C4-2B (cell line): ENCODE measurements at regions not wholly inside any gene's neighbourhood (a gene's known extent, or its start where the extent isn't known, plus 50 kb on each side); places are given as distances from the start of the nearest gene placed in this dataset.
"Not testable (repeated sequence)": the region's sequence is repeated elsewhere in the genome, so short reads cannot be mapped to it uniquely, and the experiment has no call there.

Experiments
- H3K27ac ChIP-seq: fragments of 450-650 bp; 2 replicates; pipeline ENCODE4 v1.5.1; 2017
- ZFX ChIP-seq: fragments of 450-650 bp; IDR thresholded peaks from 2 replicates; pipeline ENCODE4 v1.6.1; 2017
- TF ChIP-seq, protein P1 (sequence below): fragments of 450-650 bp; conservative IDR thresholded peaks from 2 replicates; pipeline ENCODE4 v1.5.1; 2017; ENCODE audit warnings: mild to moderate bottlenecking

DNA sequence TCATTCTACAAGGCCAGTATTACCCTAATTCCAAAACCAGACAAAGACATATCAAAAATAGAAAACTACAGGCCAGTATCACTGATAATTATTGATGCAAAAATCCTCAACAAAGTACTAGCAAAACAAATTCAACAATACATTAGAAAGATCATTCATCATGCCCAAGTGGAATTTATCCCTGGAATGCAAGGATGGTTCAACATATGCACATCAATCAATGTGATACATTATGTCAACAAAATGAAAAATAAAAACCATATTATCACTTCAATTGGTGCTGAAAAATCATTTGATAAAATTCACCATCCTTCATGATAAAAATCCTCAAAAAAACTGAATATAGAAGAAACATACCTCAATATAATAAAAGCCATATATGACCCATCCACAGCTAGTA lies 115.2 kb upstream of the SLC27A6 start:
- no peak overlapping the region for H3K27ac ChIP-seq
- TF ChIP-seq, protein P1, sequence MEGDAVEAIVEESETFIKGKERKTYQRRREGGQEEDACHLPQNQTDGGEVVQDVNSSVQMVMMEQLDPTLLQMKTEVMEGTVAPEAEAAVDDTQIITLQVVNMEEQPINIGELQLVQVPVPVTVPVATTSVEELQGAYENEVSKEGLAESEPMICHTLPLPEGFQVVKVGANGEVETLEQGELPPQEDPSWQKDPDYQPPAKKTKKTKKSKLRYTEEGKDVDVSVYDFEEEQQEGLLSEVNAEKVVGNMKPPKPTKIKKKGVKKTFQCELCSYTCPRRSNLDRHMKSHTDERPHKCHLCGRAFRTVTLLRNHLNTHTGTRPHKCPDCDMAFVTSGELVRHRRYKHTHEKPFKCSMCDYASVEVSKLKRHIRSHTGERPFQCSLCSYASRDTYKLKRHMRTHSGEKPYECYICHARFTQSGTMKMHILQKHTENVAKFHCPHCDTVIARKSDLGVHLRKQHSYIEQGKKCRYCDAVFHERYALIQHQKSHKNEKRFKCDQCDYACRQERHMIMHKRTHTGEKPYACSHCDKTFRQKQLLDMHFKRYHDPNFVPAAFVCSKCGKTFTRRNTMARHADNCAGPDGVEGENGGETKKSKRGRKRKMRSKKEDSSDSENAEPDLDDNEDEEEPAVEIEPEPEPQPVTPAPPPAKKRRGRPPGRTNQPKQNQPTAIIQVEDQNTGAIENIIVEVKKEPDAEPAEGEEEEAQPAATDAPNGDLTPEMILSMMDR, result no peak
- no peak for TF ChIP-seq ZFX

DNA sequence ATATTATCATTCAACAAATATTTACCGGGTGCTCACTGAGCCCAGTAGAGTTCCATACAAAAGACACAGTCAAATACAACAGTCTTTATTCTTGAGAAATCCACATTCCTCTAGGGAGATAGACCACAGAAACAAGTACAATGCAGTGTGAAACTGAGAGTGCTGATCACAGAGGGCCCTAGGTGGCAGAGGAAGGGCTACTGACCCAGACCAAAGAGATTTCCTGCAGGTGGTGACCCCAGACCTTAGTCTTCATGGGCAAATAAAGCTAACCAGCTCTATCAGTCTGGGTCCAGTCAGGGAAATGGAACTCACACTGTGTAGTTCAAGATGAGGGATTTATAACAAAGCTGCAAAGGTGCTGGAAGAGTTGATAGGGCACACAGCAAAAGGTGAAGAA lies 110.4 kb upstream of the SLC27A6 start:
- TF ChIP-seq, protein P1, result no peak
- no peak for TF ChIP-seq ZFX
- H3K27ac ChIP-seq, result no peak overlapping the region

DNA sequence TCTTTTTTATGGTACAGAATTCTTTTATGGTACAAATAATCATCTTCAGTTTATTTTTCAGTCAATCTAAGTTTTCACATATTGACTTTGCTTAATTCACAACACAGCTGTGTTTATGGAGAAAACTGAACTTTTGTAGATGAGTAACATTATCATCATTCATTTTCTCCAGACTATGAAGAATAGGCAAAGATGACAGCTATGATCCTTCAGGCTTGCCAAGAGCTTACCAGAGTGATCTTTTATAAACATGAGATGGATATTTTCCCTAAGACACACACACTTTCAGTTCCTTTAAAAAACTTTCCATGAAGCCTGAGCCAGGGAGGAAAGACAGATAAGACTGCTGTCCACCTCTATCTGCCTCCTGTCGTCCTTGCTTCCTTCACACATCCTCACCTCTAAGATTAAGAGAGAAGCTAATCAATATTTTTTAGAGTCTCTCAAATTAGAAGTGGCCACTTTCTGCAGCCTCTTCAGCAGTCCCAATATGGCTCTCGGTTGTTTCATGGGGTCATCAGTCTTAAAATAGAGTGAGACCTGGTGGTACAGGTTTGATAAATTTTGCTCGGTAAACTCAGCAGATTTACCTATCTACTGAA lies 108.1 kb upstream of the SLC27A6 start:
- no peak overlapping the region for H3K27ac ChIP-seq
- no peak for TF ChIP-seq ZFX
- TF ChIP-seq, protein P1, result no peak

DNA sequence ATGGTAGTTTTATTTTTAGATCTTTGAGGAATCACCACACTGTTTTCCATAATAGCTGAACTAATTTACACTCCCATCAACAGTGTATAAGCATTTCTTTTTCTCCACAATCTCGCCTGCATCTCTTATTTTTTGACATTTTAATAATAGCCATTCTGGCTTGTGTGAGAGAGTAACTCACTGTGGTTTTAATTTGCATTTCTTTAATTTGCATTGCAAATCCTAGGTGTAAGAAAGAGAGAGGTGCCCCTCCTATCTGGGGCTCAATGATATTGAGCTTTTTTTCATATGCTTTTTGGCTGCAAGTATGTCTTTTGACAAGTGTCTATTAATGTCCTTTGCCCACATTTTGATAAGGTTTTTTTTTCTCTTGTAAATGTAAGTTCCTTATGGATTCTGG lies 106.3 kb upstream of the SLC27A6 start:
- TF ChIP-seq, protein P1, result no peak
- TF ChIP-seq ZFX, result no peak

DNA sequence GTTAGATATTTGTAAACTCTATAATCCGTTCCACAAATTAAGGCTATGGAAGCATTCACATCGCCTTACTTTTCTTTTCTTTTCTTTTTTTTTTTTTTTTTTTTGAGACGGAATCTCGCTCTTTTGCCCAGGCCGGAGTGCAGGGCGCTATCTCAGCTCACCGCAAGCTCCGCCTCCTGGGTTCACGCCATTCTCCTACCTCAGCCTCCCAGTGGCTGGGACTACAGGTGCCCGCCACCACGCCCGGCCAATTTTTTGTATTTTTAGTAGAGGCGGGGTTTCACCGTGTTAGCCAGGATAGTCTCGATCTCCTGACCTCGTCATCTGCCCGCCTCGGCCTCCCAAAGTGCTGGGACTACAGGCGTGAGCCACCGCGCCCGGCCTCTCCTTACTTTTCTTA lies 104.1 kb upstream of the SLC27A6 start:
- H3K27ac ChIP-seq, result not testable (repeated sequence)

More for the DNA sequence above, 106.3 kb upstream of the SLC27A6 start:
- H3K27ac ChIP-seq, result no peak overlapping the region

DNA sequence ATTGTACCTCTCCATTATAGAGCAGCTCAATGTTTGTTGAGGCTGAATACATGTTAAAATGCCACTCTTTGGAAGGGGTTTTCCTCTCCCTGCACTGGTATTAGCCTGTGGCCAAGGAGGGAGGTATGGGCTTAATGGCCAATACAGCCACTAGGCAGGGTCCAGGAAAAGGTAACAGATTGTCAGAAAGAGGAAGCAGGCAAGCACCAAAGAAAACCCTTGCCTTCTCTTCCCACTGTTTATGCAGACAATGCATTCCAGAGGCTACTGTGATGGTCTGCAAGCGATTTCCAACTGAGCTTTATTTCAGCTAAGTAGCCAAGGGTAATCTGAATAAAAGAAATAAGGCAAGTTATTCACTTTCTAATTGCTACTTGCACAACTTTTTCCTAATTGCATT lies 95.3 kb upstream of the SLC27A6 start:
- no peak for TF ChIP-seq ZFX
- TF ChIP-seq, protein P1, result no peak
- H3K27ac ChIP-seq, result no peak overlapping the region

DNA sequence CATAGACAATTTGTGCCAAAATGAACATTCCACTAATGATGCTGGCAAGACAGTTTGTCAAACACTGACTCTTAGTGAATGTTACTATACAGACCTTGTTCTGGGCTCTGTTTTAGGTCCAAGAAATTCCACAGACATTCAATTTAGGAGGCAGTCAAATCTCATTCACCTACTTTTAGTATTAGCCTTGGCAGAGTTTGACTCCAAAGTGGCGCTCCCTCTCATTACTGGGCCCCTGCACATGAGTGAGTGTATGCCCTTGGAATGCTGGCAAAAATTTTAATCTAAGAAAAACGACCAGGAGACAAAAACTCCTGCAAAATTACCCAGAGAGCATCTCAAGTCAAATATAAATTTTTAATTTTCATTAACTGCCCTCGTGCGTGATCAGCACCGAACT lies 94.9 kb upstream of the SLC27A6 start:
- no peak overlapping the region for H3K27ac ChIP-seq
- no peak for TF ChIP-seq ZFX
- TF ChIP-seq, protein P1, result no peak

DNA sequence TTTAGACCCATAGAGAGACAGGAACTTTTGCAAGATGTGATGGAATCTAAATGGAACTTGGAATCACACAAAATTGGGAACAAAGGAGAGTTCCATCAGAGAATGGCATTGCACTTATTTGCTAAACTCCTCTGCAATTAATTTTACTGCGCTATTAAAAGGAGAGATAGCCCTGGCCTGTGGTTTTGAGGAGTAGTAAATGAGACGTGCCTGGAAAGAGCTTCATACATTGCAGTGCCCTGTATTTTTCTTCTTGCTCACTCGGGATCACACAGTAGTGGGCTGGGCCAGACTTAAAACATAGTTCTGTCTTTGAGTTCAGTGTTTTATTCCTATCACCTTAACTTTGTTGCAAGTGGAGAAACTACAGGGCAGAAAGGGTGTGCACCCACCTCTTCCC lies 94.4 kb upstream of the SLC27A6 start:
- TF ChIP-seq, protein P1, result no peak
- TF ChIP-seq ZFX, result no peak
- no peak overlapping the region for H3K27ac ChIP-seq
